ENCODE measurements at regions not wholly inside any gene's neighbourhood (a gene's known extent, or its start where the extent isn't known, plus 50 kb on each side); places are given as distances from the start of the nearest gene placed in this dataset.

DNA sequence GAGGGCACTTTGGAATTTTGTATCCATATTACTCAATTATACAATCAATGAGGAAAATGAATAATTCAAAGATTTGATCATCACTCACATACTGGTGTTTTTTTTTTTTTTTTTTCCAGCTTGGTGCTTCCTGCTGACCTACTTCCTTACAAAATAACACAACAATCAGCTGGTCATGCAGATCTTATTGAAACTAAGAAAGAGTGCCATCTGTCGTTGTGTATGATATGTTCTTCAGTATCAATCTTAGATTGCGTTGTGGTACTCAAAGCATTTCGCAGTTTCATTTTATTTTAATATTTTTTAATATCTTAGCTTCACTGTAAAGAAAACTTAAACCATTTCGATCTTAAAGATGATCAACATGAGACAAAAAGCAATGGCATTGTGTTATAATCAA lies 155.6 kb downstream of the OGFRL1 start:
- Histone ChIP-seq H3K4me1 (ENCODE audit: insufficient read depth, low read length) (peaks cover 11% of the 10 kb centered on the region), H3K4me2 (ENCODE audit: insufficient read depth, low read length) (no peak overlapping the region), H3K27ac (ENCODE audit: low read depth, low read length) (no peak overlapping the region), H3K79me2 (ENCODE audit: insufficient read depth, low read length) (no peaks in the 10 kb centered on the region), H3K27me3 (ENCODE audit: insufficient read depth, low read length) (no peaks in the 10 kb centered on the region), H2AFZ (ENCODE audit: low read length) (peak overlapping the region; percentile 38), H3K36me3 (ENCODE audit: insufficient read depth, low read length) (no peaks in the 10 kb centered on the region), H3K4me3 (ENCODE audit: insufficient read depth, low read length) (no peak overlapping the region), H4K20me1 (ENCODE audit: insufficient read depth, low read length) (no peaks in the 10 kb centered on the region), H3K9me3 (ENCODE audit: low read depth, low read length) (no peaks in the 10 kb centered on the region)
- DNase-seq (ENCODE audit: insufficient read length, low spot score, missing footprints), result no peak
- TF ChIP-seq, protein P1, sequence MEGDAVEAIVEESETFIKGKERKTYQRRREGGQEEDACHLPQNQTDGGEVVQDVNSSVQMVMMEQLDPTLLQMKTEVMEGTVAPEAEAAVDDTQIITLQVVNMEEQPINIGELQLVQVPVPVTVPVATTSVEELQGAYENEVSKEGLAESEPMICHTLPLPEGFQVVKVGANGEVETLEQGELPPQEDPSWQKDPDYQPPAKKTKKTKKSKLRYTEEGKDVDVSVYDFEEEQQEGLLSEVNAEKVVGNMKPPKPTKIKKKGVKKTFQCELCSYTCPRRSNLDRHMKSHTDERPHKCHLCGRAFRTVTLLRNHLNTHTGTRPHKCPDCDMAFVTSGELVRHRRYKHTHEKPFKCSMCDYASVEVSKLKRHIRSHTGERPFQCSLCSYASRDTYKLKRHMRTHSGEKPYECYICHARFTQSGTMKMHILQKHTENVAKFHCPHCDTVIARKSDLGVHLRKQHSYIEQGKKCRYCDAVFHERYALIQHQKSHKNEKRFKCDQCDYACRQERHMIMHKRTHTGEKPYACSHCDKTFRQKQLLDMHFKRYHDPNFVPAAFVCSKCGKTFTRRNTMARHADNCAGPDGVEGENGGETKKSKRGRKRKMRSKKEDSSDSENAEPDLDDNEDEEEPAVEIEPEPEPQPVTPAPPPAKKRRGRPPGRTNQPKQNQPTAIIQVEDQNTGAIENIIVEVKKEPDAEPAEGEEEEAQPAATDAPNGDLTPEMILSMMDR (IDR thresholded peaks at IDR 0.05; ENCODE audit: extremely low read depth, low read depth, low read length), result peak; percentile 11

DNA sequence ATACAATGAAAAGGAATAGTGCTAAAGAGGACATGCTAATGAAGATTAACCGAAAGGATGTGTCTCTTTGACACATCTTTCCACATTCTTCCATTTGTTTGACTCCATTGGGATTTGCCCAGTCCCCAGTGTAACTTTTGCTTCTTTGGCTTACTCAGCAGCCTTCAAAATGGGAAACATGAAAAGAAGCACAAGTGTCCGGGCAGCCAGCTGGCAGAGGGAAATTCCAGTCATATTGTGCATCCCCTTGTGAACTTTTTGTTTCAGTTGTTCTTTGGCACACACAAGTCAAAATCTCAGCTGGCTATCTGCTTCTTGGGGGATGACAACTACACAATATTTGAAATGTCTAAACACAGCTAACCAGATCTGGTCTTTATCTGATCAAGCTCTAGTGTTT lies 157.4 kb downstream of the OGFRL1 start:
- H3K27me3 ChIP-seq (ENCODE audit: insufficient read depth, low read length), result no peaks in the 10 kb centered on the region
- no peaks in the 10 kb centered on the region for H3K9me3 ChIP-seq (ENCODE audit: low read depth, low read length)
- no peak overlapping the region for H3K27ac ChIP-seq (ENCODE audit: low read depth, low read length)
- H3K4me2 ChIP-seq (ENCODE audit: insufficient read depth, low read length), result peak overlapping the region; percentile 17
- TF ChIP-seq, protein P1 (IDR thresholded peaks at IDR 0.05; ENCODE audit: extremely low read depth, low read depth, low read length), result no peak
- H3K79me2 ChIP-seq (ENCODE audit: insufficient read depth, low read length), result no peaks in the 10 kb centered on the region
- H3K4me3 ChIP-seq (ENCODE audit: insufficient read depth, low read length), result no peak overlapping the region
- no peaks in the 10 kb centered on the region for H3K36me3 ChIP-seq (ENCODE audit: insufficient read depth, low read length)
- peak overlapping the region; percentile 52 for H2AFZ ChIP-seq (ENCODE audit: low read length)
- DNase-seq (ENCODE audit: insufficient read length, low spot score, missing footprints), result no peak
- H4K20me1 ChIP-seq (ENCODE audit: insufficient read depth, low read length), result no peaks in the 10 kb centered on the region
- peaks cover 11% of the 10 kb centered on the region for H3K4me1 ChIP-seq (ENCODE audit: insufficient read depth, low read length)

DNA sequence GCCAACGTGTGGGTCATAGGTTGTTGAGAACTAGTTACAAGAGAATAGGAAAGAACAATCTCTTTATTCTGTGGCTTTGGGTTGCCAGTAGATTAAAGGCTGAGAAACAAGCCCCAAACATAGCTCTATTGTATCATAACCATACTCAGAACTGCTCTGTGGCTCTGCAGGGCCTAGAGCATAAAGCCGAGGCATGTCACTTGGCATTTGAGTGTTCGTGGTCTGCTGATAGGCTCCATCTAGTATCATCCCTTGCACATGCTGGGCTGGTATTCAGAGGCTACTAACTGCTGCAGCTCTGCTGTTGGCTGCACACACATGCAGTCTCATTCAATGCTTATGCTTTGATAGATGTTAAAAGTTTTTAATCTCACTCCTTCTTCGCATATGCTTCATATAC lies 157.9 kb downstream of the OGFRL1 start:
- Histone ChIP-seq H3K4me3 (ENCODE audit: insufficient read depth, low read length) (no peak overlapping the region), H3K9me3 (ENCODE audit: low read depth, low read length) (no peaks in the 10 kb centered on the region), H3K4me2 (ENCODE audit: insufficient read depth, low read length) (no peak overlapping the region), H3K4me1 (ENCODE audit: insufficient read depth, low read length) (peaks cover 11% of the 10 kb centered on the region), H2AFZ (ENCODE audit: low read length) (peak overlapping the region; percentile 52), H3K79me2 (ENCODE audit: insufficient read depth, low read length) (no peaks in the 10 kb centered on the region), H3K36me3 (ENCODE audit: insufficient read depth, low read length) (no peaks in the 10 kb centered on the region), H3K27ac (ENCODE audit: low read depth, low read length) (no peak overlapping the region), H4K20me1 (ENCODE audit: insufficient read depth, low read length) (no peaks in the 10 kb centered on the region), H3K27me3 (ENCODE audit: insufficient read depth, low read length) (no peaks in the 10 kb centered on the region)
- peak; percentile 0 for DNase-seq (ENCODE audit: insufficient read length, low spot score, missing footprints)
- TF ChIP-seq, protein P1 (IDR thresholded peaks at IDR 0.05; ENCODE audit: extremely low read depth, low read depth, low read length), result no peak

DNA sequence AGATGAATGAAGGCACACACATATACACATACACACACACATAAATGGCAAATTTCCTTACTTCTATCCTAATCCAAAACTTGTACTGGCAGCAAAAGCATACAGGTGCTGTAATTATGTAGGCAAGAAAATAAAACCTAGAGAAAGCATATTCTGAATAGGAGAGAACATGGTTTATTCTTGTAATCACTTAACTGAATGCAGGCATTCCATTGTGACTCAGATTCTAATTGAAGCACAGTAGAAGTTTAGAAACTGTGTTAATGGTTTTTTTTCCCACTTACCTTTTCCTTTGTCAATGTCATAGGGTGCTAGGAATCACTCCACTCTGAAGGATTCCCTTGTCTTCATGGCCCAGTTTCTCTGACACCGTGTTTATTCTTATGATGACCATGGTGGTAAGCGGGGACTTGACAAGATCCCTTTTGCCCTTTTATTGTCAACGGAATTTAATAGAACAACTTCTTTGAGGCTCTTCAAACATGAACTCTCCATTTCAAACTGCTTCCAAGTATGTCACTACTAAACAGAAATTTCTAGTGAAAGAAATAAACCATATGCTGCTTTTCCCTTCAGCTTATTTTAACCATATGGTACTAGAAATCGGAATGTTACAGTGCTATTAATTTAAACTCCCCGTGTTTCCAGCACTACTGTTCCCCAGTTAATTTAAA lies 164.2 kb downstream of the OGFRL1 start:
- H3K9me3 ChIP-seq (ENCODE audit: low read depth, low read length), result no peaks in the 10 kb centered on the region
- TF ChIP-seq, protein P1 (IDR thresholded peaks at IDR 0.05; ENCODE audit: extremely low read depth, low read depth, low read length), result no peak
- H3K4me3 ChIP-seq (ENCODE audit: insufficient read depth, low read length), result no peak overlapping the region
- H3K27me3 ChIP-seq (ENCODE audit: insufficient read depth, low read length), result no peaks in the 10 kb centered on the region
- H3K4me2 ChIP-seq (ENCODE audit: insufficient read depth, low read length), result no peak overlapping the region
- no peaks in the 10 kb centered on the region for H3K79me2 ChIP-seq (ENCODE audit: insufficient read depth, low read length)
- H3K4me1 ChIP-seq (ENCODE audit: insufficient read depth, low read length), result no peaks in the 10 kb centered on the region
- no peaks in the 10 kb centered on the region for H3K36me3 ChIP-seq (ENCODE audit: insufficient read depth, low read length)
- no peak for DNase-seq (ENCODE audit: insufficient read length, low spot score, missing footprints)
- H4K20me1 ChIP-seq (ENCODE audit: insufficient read depth, low read length), result no peaks in the 10 kb centered on the region
- H3K27ac ChIP-seq (ENCODE audit: low read depth, low read length), result no peak overlapping the region
- H2AFZ ChIP-seq (ENCODE audit: low read length), result no peak overlapping the region
